ENCODE measurements at regions not wholly inside any gene's neighbourhood (a gene's known extent, or its start where the extent isn't known, plus 50 kb on each side); places are given as distances from the start of the nearest gene placed in this dataset.
"Not testable (repeated sequence)": the region's sequence is repeated elsewhere in the genome, so short reads cannot be mapped to it uniquely, and the experiment has no call there.

DNA sequence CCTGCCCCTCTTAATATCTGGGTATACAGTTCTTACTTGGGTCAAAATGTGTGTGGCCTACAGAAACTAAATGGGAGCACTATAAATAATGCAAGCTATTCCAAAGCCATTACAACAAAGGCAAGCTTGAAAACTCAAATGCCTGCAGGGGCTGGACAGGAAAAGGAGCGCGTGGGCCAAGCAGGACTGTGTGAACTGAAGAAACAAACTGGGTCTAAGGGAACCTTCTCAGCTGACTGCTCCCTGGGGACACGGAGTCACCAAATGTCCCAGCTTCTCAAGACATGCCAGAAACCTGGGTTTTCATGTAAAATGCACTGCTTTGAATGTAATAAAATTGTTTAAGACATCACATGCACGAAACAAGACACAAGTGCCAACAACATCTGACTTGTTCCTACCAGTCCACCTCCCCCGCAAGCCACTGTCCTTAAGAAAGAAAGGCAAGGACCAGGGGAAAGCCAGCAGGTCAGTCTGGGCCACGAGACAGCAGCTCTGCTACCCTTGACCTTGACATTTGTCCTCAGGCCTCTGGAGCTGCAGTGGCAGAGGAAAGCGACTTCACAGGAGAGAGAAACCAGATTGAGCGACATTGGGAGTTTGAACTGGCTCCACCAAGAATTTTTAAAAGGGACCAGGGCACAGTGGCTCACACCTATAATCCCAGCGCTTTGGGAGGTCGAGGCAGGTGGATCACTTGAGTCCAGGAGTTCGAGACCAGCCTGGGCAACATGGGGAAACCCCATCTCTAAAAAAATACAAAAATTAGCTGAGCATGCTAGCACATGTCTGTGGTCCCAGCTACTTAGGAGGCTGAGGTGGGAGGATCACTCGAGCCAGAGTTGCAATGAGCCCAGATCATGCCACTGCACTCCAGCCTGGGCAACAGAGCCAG, 89.7 kb upstream of the SH3BP4 start:
- no peak for DNase-seq

DNA sequence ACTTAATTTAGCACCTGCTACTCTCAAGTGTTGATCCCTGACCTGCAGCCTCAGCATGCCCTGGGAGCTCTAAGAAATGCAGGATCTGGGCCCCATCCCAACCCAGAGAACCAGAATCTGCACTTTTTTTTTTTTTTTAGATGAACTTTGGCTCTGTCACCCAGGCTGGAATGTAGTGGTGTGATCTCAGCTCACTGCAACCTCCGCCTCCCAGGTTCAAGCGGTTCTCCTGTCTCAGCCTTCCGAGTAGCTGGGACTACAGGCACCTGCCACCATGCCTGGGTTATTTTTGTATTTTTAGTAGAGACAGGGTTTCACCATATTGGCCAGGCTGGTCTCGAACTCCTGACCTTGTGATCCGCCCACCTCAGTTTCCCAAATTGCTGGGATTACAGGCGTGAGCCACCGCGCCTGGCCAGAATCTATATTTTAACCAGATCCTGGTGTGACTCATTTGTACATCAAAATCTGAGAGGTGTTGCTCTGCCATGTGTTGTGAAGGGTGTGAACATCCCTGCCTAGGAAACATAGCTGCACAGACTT, 92.4 kb upstream of the SH3BP4 start:
- not testable (repeated sequence) for DNase-seq

DNA sequence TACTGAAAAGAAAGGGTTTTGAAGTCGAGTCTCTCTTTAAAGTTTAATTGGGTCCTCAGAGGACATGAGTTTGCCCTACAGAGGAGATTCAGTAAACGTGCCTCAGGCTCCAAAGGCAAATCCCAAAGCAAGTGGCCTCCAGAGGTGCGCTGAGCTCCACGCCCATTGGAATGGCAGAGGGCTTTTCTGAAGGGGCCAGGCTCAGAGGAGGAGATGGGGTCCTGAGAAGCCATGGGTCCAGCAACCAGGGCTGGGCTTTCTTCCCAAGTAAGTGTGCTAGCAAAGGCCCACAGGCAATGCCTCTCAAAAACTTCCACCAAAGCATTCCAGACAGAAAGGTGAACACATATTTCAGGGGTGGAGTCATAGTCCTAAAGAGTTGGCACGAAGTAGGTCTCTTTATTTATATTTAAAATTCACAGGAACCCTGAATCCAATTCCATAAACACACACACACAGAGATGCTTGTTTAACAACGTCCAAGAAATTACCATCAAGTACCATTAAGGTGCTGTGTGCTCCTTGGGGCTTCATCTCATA, 93.0 kb upstream of the SH3BP4 start:
- no peak for DNase-seq

DNA sequence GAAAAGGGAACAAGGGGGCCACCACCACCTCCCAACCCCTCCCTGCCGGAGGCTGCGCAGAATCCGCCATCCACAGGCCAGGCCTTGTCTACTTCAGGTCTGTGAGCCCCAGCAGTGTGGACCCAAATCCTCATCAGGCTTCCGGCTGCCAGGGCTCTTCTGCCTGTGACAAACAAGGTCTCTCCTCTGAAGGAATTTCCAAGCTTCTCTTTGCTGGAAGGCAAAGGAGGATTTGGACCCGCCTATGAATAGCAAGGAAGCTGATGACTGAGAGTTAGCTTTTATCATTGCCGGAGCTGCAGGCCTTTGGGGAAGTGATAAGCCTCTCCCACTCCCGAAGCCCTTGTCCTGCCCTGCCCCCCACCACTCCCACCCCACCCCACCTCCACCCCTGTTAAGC, 93.7 kb upstream of the SH3BP4 start:
- no peak for DNase-seq

DNA sequence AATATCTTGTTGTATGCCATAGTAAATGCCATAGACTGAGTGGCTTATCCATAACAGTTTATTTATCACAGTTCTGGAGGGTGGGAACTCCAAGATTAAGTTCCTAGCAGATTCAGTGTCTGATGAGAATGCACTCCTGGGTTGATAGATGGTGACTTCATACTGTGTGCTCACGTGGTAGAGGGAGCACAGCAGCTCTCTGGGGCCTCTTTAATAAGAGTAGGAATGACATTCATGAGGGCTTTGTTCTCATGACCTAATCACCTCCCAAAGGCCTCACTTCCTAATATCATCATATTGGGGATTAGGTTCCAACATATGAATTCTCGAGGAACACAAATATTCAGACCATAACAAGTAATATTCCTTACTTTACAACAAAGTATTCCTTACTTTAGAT, 98.1 kb upstream of the SH3BP4 start:
- no peak for DNase-seq

DNA sequence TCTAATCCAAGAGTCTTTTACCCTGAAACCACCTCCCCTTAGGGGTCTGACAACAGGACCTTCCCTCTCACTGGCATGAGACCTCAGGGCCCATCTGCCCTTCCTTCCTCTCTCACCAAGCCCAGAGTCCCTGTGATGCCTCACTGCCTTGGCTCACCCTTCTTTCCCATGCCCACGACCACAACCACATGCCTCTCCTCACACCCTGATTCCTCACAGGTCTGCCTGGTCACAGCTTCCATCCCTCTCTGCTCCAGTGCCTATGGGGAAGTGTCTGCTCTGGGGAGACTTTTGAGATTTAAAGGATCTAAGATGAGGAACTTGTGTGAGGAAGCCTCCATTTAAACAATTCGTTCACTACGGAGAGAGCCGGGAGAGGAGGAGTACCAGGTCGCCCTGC, 98.9 kb upstream of the SH3BP4 start:
- no peak for DNase-seq

DNA sequence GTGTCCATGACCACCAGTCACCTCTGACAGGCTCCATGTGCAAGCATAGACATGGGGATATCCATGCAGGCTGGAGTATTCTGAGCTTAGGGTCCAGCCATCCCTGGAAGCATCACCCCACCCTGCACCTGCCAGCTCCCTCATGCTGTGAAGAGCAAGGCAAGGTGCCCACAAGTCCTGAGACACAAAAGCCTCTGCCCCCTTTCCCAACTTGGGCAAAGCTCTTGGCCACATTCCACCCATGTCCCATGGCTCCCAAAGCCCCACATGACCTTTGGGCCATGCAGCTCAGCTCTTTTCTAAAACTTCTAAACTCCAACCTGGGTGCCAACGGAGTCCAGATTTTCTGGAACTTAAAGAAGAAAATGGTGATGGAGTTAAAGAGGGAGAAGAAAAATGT, 99.8 kb upstream of the SH3BP4 start:
- no peak for DNase-seq

DNA sequence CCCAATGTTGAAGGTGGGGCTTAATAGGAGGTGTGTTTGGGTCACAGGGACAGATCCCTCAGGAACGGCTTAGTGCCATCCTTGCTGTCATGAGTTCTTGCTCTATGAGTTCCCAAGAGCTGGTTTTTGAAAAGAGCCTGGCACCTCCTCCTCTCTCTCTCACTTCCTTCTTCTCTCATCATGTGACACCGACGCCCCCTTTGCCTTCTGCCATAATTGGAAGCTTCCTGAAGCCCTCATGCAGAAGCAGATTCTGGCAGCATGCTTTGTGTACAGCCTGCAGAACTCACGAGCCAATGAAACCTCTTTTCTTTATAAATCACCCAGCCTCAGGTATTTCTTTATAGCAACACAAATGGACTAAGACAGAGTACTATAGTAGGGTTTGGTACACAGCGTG, 100.4 kb upstream of the SH3BP4 start:
- DNase-seq = no peak

DNA sequence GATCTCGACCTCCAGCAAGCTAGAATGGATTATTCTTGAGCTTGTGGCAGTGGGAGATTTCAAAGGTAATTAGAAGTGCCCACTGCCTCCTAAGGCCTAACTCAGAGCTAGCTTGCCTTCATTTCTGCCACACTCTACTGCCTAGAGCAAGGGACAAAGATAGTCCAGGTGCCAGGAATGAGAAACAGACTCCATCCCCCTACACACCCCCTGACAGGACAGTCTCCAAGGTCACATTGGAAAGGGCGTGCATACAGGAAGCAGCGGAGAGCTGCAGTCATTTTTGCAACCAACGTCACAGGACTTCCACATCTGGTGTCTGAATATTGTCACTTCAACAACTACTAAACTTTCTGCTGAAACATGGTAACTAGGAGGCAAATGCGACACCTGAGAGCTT, 101.0 kb upstream of the SH3BP4 start:
- no peak for DNase-seq

DNA sequence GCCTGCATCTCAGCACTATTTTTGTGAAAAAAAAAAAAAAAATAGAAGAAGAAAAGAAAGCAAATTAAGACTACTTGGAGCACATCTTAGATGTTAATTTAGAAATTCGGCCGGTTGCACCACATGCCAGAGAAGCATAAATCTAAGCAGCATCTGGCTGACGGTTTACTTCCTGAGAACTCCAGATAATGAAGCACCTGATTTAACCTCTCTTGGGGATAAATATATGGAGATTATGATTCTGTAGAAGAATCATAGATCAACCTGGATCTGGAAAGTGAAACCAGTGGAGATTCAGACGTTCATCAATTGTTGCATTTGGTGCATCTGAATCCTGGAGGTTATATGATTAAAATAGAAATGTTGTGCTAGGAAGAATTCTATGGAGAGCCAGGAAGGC, 102.1 kb upstream of the SH3BP4 start:
- no peak for DNase-seq

DNA sequence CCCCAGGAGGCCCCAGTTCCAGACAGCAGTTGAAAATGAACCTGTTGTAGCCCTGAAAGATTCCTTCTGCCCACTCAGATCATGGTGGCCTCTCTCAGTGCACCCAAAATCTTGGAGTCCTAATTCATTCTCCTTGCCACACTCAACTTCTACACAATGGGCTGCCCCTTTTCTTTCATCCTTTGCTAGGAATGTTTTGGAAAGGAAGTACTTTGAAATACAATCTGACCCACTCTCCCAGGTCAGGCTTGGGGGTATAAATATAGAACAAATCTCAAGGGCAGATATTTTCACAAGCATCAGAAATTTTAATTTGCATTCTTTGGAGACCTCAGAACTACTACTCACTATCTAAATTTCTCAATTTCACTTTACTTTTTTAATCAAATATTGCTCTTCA, 103.2 kb upstream of the SH3BP4 start:
- no peak for DNase-seq

DNA sequence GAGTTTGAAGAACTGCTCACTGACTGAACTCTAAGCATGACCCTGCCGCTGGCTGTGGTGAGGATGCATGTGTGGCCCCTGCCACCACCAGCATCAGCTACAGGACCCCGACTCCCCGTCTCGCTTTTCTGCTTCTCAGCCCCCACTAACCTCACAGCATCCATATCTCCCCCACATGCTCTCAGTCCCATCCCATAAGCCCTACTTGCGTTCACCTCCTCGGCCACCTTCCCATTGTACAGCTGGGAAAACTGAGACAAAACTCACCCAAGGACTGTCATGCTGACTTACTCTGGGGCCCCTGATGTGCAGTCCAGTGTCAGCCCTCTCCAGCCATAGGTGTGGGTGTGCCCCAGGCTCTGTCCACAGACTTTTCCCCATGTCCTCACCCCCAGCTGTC, 104.2 kb upstream of the SH3BP4 start:
- no peak for DNase-seq

DNA sequence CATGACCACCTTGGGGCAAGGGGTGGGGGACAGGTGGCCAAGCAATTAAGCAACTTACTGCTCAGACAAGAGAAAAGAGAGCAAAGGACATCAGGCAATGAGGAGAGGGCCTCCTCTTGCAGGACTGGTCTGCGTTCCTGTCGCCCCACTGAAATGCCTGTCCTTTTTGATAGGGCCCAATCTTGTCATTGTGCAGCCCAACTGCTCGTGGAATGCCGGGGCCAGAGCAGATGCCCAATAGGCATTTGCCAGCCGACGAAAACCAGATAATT, 104.5 kb upstream of the SH3BP4 start:
- DNase-seq = no peak

DNA sequence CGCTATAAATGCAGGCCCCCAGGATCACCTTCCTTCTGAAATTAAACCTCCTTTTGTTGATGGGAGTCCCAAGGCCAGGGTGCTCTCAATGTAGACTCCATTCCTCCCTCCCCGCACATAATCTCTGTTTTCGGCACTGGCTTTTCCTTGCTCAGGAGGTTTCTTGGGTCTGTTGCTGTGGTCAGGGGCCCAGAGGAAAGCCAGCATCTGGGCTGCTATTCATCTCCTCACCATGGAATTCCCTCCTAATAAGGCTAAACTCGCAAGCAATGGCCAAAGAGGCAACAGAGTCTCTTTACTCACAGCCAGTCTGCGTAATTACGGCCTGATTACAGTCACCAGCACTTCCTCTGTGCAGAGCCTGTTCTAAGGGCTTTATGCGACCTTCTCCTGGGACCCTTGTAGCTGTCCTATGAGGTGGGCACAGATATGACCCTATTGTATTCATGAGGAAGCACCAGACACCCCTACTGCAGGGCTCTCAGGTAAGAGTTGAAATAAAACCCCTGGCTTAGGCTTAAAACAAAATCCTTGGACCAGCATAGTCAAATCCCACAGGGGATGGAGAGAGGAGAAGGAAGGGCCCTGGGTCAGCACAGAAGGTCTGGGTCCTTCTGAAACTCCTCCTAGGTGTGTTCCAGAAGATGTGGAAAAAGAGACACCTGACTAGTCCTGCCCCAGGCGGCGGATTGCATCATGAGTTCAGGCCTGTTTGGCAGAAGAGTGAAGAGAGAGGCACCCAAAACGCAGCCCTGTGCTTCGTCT, 105.0 kb upstream of the SH3BP4 start:
- no peak for DNase-seq

DNA sequence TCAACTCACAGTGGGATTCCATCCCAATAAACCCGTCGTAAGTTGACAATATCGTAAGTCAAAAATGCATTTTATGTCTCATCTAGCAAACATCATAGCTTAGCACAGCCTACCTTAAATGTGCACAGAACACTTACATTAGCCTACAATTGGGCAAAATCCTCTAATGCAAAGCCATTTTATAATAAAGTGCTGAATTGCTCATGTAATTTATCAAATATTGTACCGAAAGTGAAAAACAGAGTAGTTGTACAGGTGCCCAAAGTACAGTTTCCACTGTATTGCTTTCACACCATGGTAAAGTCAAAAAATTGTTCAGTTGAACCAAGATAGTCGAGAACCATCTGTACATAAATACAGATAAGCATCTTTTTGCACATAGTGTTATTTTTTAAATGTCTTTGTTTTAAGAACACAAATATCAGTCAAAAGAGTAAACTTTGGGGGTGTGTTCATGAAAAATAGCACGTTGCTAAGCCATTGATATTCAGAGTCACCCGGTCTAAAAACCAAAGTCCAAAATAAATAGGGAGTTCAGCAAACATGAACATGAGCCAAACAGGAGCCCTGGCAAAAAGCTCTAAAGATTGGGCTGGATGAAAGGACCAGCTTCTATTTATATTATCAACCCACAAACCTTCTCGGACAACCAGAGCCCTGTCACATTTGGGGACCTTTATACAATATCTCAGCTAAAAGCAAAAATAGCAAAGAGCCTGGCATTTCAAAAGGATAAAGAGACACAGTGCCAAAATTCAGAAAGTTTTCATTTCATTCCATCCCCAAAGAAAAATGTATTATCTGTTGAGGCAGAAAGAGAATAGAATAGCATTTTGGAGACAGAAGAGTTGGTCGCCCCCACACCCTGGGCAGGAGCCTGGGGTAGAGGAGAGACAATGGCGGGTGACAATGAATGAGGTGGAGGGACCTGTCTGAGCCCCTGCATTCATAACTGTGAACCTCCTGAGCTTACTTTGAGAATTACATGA, 105.9 kb upstream of the SH3BP4 start:
- no peak for DNase-seq

DNA sequence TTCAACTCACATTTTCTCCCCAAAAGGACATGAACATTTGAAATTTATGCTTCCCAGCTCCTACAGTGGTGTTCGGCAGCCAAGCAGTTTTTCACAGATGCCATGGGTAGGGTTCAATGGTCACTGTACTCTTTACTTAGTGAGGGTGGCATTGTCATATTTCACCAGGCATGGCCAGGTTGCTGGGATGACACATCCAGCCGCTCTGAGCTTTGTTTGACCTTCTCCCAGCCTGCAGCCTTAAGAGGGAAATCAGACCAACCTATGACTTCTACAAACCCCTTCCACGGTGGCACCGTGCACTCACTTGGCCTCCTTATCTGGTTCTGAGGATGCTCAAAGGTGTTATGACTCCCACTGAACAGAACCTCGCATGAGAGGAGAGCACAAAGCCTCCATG, 108.4 kb upstream of the SH3BP4 start:
- DNase-seq = no peak

DNA sequence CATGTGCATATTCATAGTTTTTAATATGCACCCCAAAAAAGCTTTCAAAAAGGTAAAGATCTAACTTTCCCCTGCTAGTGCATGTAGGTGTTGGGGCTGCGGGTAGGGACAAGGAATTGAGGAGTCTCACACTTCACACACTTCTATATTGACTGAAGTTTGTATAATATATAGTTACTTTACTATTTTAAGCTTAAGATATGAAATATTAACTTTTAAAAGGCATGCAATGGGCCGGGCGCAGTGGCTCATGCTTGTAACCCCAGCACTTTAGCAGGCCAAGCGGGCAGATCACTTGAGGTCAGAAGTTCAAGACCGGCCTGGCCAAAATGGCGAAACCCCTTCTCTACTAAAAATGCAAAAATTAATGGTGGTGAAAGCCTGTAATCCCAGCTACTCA, 109.1 kb upstream of the SH3BP4 start:
- no peak for DNase-seq

DNA sequence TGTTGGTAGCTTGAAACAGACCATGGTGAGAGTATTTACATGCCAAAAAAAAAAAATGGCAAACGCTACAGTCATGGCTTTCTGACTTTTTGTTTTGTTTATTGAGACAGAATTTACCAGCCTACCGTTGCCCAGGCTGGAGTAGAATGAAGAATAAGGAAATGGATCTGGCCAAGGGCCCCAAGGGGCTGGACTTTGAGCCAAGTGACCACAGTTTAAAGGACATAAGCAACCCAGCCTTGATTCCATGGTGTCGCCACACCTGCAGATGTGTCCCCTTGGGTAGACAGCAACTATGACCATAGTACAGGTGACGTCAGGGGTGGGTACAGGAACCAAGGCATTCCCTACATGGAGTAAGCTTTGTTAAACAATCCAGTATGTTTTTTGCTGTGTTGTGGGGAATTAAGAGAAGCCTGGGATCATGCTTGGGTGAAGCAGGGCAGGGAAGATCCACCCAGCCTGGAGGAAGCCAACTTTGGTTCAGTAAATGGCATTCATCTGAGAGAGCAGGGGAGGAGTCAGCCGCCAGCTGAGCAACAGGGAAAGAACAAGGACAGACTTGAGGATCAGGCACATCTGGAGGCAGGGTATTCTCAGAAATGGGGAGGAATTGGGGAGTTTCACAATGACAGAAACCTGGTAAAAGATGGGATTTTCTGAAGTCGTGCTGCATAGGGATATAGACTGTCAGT, 110.3 kb upstream of the SH3BP4 start:
- no peak for DNase-seq

DNA sequence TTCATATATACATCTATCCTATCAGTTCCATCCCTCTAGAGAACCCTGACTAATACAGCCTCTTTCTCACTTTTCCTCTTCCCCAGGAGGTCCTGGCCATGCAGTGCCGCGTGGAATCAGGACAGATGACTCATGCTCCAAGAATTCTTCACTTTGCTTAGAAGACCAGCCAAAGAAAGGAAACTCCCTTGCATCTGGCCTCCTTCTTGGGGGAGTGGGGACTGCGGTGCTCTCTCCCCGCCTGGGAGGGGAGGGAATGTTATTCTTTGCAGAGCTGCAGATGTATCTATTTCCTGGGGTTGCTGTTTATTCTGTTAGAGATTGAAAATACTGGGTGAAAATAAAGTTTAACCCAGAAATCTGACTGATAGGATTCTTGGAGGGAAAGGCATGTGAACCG, 111.5 kb upstream of the SH3BP4 start:
- no peak for DNase-seq

DNA sequence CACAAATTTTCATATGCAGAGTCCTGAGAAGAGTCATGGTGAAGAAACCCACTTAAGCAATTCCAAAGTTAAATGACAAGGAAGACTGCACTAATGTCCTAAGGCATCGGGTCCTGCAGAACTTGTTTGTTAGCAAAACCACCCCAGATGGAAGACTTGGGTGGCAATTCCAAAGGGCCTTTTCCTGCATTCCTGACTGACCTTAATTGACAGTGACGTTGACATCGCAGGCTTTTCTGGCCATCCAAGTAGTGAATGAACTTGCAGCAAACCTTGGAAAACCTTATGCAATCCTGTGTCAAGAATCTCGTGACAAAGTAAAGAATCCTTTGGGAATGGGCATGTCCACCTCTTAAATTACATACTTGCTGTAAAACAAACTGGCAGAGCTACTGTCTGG, 112.5 kb upstream of the SH3BP4 start:
- DNase-seq = no peak

DNA sequence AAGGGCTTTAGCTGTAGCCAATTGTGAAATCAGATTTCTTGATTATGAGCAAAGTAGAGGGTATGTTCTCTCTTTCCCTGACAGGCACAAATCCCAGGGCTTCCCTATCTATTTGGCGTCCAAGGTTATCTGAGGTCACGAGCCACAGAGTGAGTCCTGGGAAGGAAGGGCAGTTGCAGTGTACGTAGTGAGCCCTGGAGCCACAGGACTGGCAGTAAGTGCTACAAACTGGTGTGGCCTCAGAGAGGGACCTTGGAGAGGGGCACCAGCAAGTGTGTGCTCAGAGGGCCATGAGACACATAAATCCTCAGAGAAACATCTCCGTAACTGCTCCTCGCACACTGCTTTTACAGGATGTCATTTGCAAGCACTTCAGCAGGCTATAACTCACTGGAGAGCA, 115.5 kb upstream of the SH3BP4 start:
- DNase-seq = no peak

DNA sequence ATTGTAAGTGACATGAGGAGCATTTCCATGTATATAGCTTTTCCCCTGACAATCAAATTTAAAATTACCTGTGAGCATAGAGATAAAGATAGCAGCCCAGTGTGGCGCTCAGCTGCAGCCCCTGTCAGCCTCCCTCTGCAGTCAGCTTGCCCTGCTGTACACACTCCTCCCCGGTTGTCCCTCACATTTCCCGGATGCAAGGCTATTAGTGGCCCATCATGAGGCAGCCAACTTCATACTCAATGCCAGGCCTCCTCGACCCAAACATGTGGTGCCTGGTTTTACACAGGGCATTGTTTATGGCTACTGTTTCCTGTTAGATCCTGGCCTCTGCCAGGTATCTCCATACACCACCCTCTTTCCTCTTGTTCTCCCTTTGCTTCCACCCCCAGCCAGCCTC, 116.1 kb upstream of the SH3BP4 start:
- DNase-seq = no peak
